NCI-H82 treated with DMSO at 0.1 percent for 48 hours (cell line): ENCODE measurements at regions not wholly inside any gene's neighbourhood (a gene's known extent, or its start where the extent isn't known, plus 50 kb on each side); places are given as distances from the start of the nearest gene placed in this dataset.

Experiments used
- DNase-seq: peaks from one replicate; lab custom pipeline; 2025; ENCODE audit not compliant: unreplicated experiment; lab: John Stamatoyannopoulos, UW

GRCh38 chr15:98583771-98584430 lies 64.4 kb upstream of the IGF1R start:
- peak; percentile 31 for DNase-seq

- DNase-seq = no peak
Measured at GRCh38 chr15:98586066-98586465, 62.3 kb upstream of the IGF1R start.

GRCh38 chr15:98592136-98592535 lies 56.2 kb upstream of the IGF1R start:
- DNase-seq = no peak

- no peak for DNase-seq
Measured at GRCh38 chr15:98596131-98596530, 52.2 kb upstream of the IGF1R start.

- no peak for DNase-seq
Measured at GRCh38 chr15:98596885-98597392, 51.4 kb upstream of the IGF1R start.

- DNase-seq = no peak
Measured at GRCh38 chr15:98597666-98598065, 50.7 kb upstream of the IGF1R start.
